Skeletal muscle satellite cell (primary cell): ENCODE measurements at regions not wholly inside any gene's neighbourhood (a gene's known extent, or its start where the extent isn't known, plus 50 kb on each side); places are given as distances from the start of the nearest gene placed in this dataset.

ENCODE experiments used
- H3K27me3 ChIP-seq: 2 replicates; pipeline ENCODE4 v1.7.0; 2013; ENCODE audit warnings: low read length; ENCODE audit not compliant: control insufficient read depth, insufficient read depth
- H3K36me3 ChIP-seq: 2 replicates; pipeline ENCODE4 v1.7.0; 2013; ENCODE audit warnings: mild to moderate bottlenecking, control low read depth, low read length; ENCODE audit not compliant: insufficient read depth
- H3K4me1 ChIP-seq: 2 replicates; pipeline ENCODE4 v1.7.0; 2013; ENCODE audit warnings: low read length; ENCODE audit not compliant: control insufficient read depth, insufficient read depth
- H3K4me2 ChIP-seq: 2 replicates; pipeline ENCODE4 v1.7.0; 2013; ENCODE audit warnings: mild to moderate bottlenecking, low read length
- H3K4me3 ChIP-seq: 2 replicates; pipeline ENCODE4 v1.7.0; 2013; ENCODE audit warnings: low read length
- H3K9ac ChIP-seq: 2 replicates; pipeline ENCODE4 v1.7.0; 2013; ENCODE audit warnings: mild to moderate bottlenecking, low read depth, low read length, moderate library complexity
- H3K9me3 ChIP-seq: replicated peaks from 2 replicates; pipeline ENCODE4 v1.7.0; 2013; ENCODE audit warnings: mild to moderate bottlenecking, control low read depth, low read length

DNA sequence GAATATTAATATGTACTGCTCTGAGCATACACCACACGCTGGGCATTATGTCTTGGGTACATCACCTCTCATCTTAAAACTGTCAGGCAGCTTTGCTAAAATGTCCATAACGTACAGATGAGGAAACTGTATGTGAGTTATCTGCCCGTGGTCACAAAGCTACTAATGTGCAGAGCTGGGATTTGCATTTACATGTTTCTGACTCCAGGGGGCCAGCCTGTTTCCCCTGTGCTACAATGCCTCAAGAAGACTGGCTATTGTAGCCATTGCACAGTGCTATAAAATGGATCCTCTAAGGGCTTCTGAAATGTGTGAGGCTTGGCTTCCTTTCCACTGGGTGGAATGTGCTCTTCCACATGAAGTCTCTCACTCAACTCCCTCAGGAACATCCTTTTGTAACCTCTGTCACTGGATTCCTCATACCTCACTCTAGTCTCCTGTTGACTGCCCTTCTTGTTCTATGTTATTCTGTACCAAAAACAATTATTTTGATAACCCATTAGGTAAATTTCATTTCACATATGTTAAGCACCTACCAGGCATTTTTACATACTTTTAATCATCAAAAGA, 95.6 kb upstream of the HTR2A start:
- no peaks in the 10 kb centered on the region for H3K36me3 ChIP-seq

DNA sequence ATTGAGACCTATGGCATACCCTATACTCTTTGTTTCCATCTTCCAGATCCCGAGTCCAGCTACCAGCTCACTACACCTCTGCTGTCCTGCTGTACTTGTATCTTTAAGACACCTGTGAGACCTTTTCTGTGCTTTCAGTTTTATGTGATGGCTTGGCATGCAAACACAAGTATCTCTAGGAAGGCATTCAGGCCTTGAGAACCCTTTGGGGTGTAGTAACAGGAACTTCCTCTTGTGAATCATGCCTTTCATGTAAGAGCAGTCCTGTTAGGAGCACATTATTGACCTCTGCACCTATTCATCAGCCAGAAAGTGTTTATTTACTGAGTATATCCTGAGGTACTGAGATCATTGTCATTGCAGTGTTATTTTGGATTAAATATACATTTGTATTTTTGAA, 87.0 kb upstream of the HTR2A start:
- no peaks in the 10 kb centered on the region for H3K36me3 ChIP-seq
- no peak overlapping the region for H3K9ac ChIP-seq
- H3K4me2 ChIP-seq = no peak overlapping the region
- peaks cover 7% of the 10 kb centered on the region for H3K4me1 ChIP-seq
- H3K27me3 ChIP-seq = no peaks in the 10 kb centered on the region
- no peak overlapping the region for H3K4me3 ChIP-seq
- no peaks in the 10 kb centered on the region for H3K9me3 ChIP-seq

More for the DNA sequence above, 95.6 kb upstream of the HTR2A start:
- no peak overlapping the region for H3K9ac ChIP-seq
- H3K27me3 ChIP-seq = no peaks in the 10 kb centered on the region
- no peak overlapping the region for H3K4me3 ChIP-seq
- H3K4me2 ChIP-seq = no peak overlapping the region
- H3K9me3 ChIP-seq = no peaks in the 10 kb centered on the region
- no peaks in the 10 kb centered on the region for H3K4me1 ChIP-seq

DNA sequence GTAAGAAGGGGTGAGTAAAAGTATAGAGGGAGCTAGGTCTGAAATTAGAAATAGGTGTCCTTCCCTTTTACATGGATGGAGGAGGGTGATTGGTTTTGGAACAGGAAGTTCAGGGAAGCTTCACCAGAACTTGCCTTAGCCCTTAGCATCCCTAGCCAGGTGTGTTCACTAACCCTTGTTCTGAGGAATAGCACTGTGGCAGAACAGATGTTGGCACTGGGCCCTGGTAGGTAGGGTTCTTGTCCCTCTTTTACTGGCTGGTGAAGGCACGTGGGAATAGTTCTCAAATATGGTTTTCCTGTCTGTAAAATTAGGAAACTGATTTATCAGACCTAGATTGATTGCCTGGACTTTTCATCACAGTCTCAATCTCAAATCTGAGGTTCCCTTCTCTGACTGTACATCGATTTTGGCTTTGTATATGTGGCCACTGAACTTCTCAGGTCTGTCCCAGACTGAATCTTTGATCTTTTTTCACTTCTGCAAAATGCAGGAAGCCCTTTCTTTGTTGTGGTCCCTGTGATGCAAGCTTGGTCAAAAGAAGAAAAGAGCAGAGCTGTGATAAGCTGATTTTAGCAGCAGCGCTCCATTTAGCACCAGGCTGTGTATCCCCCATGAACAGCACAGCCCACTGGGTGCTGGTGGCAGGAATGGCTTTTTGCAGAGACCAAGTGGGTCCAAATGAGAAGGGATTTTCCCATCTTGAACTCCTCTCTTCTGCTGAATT, 86.2 kb upstream of the HTR2A start:
- H3K4me1 ChIP-seq = peaks cover 7% of the 10 kb centered on the region
- no peak overlapping the region for H3K4me3 ChIP-seq
- no peaks in the 10 kb centered on the region for H3K36me3 ChIP-seq
- H3K4me2 ChIP-seq = no peak overlapping the region
- no peaks in the 10 kb centered on the region for H3K9me3 ChIP-seq
- H3K27me3 ChIP-seq = no peaks in the 10 kb centered on the region
- H3K9ac ChIP-seq = no peak overlapping the region

DNA sequence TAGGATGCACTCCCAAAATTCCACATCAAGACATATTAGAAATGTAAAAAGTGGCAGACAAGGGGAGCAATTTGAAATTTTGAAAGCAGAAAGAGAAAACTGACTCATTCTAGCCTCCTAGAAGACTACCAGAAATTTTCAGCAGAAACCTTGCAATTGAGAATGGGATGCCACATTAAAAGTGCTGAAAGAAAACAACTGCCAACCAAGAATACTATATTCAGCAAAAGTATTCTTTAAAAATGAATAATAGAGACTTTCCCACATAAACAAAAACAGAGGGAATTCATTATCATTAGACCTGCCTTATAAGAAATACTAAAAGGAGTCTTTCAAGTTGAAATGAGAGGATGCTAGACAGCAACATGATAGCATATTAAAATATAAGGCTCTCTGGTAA, 78.3 kb upstream of the HTR2A start:
- Histone ChIP-seq H3K27me3 (no peaks in the 10 kb centered on the region), H3K4me1 (no peaks in the 10 kb centered on the region), H3K9me3 (no peaks in the 10 kb centered on the region), H3K36me3 (no peaks in the 10 kb centered on the region), H3K4me2 (no peak overlapping the region), H3K4me3 (no peak overlapping the region), H3K9ac (no peak overlapping the region)

GRCh38 chr13:46968450-46968849, 71.6 kb upstream of the HTR2A start:
- H3K4me1 ChIP-seq = peaks cover 12% of the 10 kb centered on the region
- H3K9ac ChIP-seq = no peak overlapping the region
- H3K9me3 ChIP-seq = no peaks in the 10 kb centered on the region
- no peak overlapping the region for H3K4me3 ChIP-seq
- H3K36me3 ChIP-seq = no peaks in the 10 kb centered on the region
- no peaks in the 10 kb centered on the region for H3K27me3 ChIP-seq
- no peak overlapping the region for H3K4me2 ChIP-seq

- Histone ChIP-seq H3K36me3 (no peaks in the 10 kb centered on the region), H3K9ac (no peak overlapping the region), H3K4me2 (no peak overlapping the region), H3K9me3 (no peaks in the 10 kb centered on the region), H3K4me1 (peaks cover 21% of the 10 kb centered on the region), H3K4me3 (no peak overlapping the region), H3K27me3 (no peaks in the 10 kb centered on the region)
Measured at GRCh38 chr13:46964789-46965527, 68.1 kb upstream of the HTR2A start.

DNA sequence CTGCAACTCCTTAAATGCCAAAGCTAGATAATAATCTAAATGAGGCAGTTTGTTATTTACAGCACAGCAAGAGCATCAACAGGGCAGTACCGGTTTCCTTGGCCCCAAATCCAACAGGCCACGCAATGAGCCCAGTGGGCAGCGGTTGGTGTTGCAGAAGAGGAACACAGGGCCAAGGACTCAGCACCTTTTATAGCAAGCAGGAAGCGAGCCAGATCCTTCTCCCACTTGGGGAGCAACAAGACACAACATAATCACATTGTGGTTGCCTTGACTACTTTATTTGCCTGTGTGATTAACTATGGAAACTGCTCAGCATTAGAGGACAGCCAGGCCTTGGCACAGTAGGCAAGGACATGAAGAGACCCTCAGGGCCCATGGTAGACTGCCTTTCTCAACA, 67.1 kb upstream of the HTR2A start:
- Histone ChIP-seq H3K9ac (no peak overlapping the region), H3K9me3 (no peaks in the 10 kb centered on the region), H3K4me1 (peaks cover 21% of the 10 kb centered on the region), H3K4me2 (no peak overlapping the region), H3K36me3 (no peaks in the 10 kb centered on the region), H3K4me3 (no peak overlapping the region), H3K27me3 (no peaks in the 10 kb centered on the region)

DNA sequence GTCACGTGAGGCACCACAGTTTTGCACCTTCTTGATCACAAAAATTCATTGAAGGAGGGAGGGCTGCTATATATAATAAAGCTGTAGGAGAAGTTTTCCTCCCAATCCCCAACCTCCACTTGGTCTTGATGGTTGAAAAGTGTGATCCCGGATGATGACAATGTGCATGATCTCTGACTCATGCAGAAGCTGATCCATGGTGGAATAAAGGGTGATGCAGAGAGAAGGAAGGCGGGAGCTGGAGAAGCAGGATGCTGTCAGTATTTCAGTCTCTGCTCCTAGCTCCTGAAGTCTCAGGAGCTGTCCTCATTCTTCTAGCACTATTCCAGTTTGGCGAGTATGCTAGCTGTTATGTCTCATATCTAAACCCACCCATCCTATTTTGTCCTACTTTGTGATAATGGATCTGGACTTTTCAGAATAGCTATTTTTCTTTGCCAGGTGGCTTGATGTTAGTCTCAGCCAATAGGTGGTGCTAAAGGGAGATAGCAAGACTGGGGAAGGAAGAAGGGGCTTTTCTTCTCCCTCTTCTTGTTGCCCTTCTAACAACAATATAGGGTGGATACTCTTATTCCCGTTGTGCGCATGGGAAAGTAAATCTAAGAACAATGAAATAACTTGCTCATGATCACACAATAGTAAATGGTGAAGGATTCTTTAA, 65.6 kb upstream of the HTR2A start:
- no peak overlapping the region for H3K4me2 ChIP-seq
- H3K27me3 ChIP-seq = no peaks in the 10 kb centered on the region
- peaks cover 21% of the 10 kb centered on the region for H3K4me1 ChIP-seq
- no peak overlapping the region for H3K9ac ChIP-seq
- no peak overlapping the region for H3K4me3 ChIP-seq
- H3K36me3 ChIP-seq = no peaks in the 10 kb centered on the region
- H3K9me3 ChIP-seq = no peaks in the 10 kb centered on the region

- Histone ChIP-seq H3K9me3 (no peaks in the 10 kb centered on the region), H3K9ac (no peak overlapping the region), H3K4me3 (no peak overlapping the region), H3K27me3 (no peaks in the 10 kb centered on the region), H3K4me2 (no peak overlapping the region), H3K36me3 (no peaks in the 10 kb centered on the region), H3K4me1 (peaks cover 21% of the 10 kb centered on the region)
Measured at GRCh38 chr13:46961719-46962118, 64.9 kb upstream of the HTR2A start.

GRCh38 chr13:46953941-46954340, 57.1 kb upstream of the HTR2A start:
- Histone ChIP-seq H3K9ac (no peak overlapping the region), H3K4me2 (no peak overlapping the region), H3K4me3 (no peak overlapping the region), H3K27me3 (no peaks in the 10 kb centered on the region), H3K4me1 (peaks cover 3% of the 10 kb centered on the region), H3K36me3 (no peaks in the 10 kb centered on the region), H3K9me3 (no peaks in the 10 kb centered on the region)

- peaks cover 3% of the 10 kb centered on the region for H3K4me1 ChIP-seq
- H3K9me3 ChIP-seq = no peaks in the 10 kb centered on the region
- no peaks in the 10 kb centered on the region for H3K36me3 ChIP-seq
- no peak overlapping the region for H3K4me3 ChIP-seq
- no peaks in the 10 kb centered on the region for H3K27me3 ChIP-seq
- no peak overlapping the region for H3K4me2 ChIP-seq
- no peak overlapping the region for H3K9ac ChIP-seq
Measured at GRCh38 chr13:46953331-46953730, 56.5 kb upstream of the HTR2A start.
